GM19372 (cell line): ENCODE measurements at regions not wholly inside any gene's neighbourhood (a gene's known extent, or its start where the extent isn't known, plus 50 kb on each side); places are given as distances from the start of the nearest gene placed in this dataset.
"Not testable (repeated sequence)": the region's sequence is repeated elsewhere in the genome, so short reads cannot be mapped to it uniquely, and the experiment has no call there.

ENCODE experiments used
- ATAC-seq: cut with Tn5 transposase; IDR thresholded peaks from one replicate; pipeline ENCODE4 v1.9.1; 2021; ENCODE audit warnings: mild to moderate bottlenecking, low read depth, moderate library complexity; ENCODE audit not compliant: unreplicated experiment

DNA sequence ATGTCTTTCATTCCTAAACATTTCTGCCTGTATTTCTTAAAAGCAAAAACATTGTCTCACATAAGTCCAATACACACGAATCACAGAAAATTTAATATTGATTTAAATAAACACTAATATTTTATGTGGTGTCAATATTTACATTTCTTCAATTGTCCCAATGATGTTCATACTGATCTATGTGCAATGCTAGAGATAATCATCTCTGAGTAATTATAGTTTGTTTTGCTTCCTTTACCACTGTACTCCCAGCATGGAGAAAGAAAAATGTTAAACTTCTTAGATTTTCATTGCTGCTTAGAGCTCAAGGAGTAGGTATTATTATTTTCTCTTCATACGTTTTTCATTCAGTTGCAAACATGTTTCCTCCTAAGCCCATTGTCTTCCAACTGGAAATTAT, 434.2 kb upstream of the PRR20A start:
- ATAC-seq = no peak

DNA sequence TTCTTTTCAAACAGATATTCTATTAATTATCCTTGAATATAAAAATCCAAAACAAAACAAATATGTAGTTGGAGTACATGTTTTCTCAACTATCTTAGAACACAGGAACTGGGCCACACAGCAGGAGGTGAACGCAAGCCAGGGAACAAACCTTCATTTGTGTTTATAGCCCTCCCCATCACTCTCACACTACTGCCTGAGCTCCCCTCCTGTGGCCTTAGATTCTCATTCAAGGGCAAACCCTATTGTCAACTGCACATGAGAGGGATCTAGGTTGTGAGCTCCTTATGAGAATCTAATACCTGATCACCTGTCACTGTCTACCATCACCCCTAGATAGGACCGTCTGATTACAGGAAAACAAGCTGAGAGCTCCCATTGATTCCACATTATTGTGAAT, 427.1 kb upstream of the PRR20A start:
- no peak for ATAC-seq

DNA sequence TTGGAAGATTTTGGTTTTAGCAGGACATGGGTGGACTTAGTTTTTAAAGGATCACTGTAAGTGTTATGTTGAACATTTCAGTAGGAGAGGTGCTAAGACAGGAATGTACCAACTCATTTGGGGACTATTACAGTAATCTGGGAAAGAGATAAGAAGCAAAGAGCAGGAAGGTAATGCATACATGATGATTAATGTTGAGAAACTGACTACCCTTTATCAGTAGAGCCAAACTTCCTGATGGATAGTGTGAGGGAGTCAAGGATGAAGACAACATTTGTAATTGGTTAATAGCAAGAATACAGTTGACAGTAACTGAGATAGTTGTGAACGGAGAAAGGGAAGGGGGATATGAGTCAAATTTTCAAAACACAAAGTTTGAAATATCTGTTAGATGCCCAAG, 421.9 kb upstream of the PRR20A start:
- ATAC-seq = no peak

DNA sequence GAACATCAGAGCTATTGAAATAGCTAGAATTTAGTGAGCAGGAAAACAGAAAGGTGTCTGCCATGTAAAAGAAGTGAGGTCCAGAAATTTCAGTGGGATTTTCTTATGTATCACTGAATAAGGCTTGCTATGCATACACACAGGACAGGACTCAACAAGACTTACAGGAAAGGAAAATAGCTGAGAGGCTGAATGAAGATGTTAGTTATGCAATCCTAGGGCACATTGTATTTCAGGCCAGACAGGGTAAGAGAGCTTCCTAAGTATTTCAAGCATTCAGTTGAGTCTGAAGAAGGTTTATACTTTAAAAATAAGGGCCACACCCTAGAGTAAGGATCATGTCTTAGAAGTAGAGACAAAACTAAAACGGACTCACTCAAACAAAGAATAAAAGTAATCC, 419.9 kb upstream of the PRR20A start:
- ATAC-seq = no peak

DNA sequence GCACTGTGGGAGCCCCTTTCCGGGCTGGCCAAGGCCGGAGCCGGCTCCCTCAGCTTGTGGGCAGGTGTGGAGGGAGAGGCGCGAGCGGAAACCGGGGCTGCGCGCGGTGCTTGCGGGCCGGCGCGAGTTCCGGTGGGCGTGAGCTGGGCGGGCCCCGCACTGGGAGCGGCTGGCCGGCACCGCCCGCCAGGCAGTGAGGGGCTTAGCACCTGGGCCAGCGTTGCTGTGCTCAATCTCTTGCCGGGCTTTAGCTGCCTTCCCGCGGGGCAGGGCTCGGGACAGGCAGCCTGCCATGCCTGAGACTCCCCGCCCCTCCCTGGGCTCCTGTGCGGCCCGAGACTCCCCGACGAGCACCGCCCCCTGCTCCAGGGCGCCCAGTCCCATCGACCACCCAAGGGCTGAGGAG, 405.2 kb upstream of the PRR20A start:
- no peak for ATAC-seq

DNA sequence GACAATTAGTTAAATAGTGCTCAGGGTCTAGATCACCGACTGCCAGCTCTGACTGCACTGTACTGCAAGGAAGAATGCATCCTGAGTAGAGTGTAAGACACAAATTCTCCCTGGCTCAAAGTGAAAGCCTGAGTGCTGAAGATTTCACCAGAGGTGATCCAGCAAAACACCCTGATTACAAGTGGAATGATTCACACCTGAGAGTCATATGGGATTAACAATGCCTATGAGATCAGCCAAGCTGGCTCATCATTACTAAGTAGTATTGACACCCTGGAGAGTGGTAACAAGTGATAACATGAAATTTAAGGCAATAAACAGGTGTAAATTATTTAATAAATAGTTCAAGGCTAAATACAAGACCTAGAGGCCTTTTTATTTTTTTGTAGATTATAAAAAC, 403.8 kb upstream of the PRR20A start:
- no peak for ATAC-seq

DNA sequence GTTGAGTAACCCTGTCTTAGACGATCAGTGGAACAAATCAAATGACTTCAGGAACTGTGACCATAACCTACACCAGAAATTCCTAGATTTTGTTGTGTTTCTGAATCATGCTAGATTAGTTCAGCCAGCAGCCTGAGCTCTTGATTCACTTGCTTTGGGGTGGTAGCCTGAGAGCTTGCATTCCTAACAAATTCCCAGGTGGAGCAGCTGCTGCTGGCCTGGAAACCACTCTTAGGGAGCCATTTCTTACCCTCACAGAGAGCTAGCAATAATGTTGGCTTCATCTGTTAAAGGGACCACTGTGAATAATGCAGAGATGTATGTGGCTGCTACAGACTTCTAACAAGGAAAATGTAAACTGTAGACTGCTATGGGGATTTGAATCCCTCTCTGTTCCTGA, 388.1 kb upstream of the PRR20A start:
- ATAC-seq = no peak

DNA sequence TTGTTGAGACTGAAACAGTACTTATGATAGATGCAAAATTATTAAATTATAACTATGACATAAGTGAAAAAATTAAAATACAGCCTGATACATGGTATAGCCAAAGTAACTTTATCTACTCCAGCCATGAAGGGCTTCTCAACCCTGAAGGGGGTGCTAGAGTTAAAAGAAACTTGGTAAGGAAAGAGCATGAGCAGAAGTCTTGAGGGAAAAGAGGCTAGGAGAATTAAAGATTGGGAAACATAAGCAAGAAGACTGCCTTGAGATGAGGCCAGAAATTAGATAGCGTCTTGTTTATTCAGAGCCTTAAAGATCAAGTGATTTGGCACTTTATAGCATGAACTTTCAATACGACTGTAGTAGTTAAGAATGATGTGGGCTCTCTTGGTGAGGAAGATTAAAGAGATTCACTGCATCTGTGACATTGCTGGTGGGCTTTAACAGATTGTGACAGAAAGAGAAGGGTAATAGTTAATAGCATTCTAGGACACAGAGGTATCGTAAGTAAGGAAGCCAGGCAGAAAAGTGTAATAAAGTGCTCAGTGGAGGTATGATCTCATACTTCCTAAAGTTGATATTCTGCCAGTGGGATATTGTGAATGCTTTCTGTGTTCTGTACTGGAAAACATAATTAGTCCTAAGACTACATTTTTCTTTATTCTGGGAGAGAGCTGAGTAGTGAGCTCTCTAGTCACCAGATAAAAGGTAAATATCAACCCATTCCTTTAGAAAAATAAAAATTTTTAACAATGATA, 385.4 kb upstream of the PRR20A start:
- ATAC-seq = no peak

DNA sequence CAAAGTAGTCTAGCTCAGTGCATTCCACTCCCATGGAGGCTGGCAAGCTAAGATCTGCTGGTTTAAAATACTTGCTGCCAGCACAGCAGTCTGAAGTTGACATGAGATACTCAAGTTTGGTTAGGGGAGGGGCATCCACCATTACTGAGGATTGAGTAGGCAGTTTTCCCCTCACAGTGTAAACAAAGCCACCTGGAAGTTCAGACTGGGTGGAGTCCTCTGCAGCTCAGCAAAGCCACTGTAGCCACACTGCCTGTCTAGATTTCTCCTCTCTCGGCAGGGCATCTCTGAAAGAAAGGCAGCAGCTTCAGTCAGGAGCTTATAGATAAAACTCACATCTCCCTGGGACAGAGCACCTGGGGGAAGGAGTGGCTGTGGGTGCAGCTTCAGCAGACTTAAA, 377.4 kb upstream of the PRR20A start:
- not testable (repeated sequence) for ATAC-seq

DNA sequence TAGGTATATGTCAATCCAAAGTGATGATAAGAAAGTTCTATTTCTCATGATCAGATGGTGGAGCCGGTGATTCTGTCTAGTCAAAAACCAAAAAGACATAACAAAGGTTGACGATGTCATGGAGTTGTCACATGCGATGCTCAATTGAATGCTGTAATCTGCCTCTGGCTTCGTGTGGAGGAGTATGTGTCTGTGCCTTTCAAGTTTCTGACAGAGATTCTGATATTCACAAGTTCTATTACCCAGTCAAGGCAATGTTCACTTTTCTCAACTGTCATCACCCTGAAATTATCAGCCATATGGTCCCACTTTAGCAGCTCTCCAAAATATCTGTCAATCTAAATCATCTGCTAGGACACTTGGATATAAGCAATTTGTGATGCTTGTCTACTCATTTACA, 367.6 kb upstream of the PRR20A start:
- ATAC-seq = no peak

DNA sequence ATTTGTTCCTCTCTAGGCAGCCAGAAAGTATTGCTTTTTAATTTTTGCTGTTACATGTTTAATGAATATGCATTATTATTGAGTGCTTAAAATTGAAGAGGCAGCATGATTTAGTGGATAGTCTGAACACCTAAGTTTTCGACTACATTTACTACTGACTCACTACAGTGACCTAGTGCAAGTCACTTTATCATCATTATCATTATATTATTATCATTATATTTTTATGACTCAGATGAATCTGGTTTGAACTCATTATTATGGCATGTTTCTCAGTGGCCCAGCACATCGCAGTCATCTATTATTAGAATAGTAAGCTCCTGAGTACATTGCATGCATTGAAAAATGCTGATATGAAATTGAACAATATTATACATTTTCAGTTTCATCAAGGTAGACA, 351.2 kb upstream of the PRR20A start:
- ATAC-seq = no peak

DNA sequence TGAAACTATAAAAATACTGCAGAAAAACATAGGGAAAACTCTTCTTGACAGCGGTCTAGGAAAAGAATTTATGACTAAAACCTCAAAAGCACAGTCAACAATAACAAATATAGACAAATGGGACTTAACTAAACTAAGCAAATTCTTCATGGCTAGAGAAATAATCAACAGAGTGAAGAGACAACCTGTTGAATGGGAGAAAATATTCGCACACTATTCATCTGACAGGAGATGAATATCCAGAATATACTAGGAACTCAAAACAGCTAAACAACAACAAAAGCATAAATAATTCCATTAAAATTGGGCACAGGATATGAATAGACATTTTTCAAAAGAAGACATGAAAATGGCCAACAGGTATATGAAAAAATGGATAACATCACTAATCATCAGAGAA, 303.6 kb upstream of the PRR20A start:
- ATAC-seq = no peak

DNA sequence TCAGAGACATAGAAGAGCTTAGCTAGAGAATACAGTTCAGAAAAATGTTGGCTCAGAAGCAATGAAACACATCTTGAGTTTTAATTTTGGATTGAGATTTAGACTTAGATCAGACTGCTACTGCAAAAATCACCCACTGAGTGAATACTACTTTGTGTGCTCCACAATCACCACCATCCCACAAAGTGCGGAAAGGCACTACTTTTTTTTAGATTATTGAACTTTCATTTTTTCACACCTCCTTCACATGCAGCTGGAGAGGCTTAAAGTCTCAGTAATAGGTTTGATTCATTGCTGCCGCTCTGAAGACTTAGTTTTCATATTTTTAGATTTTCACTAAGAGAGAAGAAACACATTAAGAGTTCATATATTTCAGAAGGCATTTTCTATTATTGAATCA, 289.9 kb upstream of the PRR20A start:
- ATAC-seq = no peak

DNA sequence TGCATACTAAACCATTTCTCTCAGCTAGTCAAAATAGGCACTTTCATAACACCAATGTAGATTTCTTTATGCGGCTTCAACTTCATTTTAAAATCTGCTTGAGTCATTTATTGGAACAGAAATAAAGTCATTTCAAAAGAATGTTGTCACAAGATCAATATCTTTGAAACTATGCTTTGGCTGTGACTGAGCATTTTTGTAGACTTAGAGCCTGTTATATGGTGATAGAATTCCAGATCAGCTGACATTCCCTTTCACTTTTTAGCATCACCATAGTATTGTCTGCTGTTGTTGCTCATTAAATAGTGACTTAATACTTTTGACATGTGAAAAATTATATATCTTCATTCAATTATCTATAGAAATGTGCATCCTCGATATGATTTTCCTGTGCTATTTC, 279.2 kb upstream of the PRR20A start:
- ATAC-seq = no peak

DNA sequence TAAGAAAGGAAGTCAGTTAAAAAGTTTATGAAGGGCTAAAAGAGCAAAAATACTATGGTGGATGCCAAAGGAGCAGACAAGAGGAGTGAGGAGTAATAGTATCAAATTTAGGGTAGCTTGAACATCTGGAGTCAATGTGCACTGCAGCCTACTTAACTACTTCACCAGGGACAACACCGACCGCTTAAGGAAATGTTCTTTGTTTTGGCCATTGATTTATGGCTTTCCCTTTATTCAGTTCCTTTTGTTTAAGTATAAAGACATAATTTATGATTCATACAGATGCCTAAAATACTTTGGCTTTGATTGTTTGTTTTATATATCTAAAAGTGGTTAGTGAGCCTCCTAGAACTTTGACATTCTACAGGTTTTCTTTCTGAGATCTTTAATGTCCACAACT, 276.3 kb upstream of the PRR20A start:
- no peak for ATAC-seq

DNA sequence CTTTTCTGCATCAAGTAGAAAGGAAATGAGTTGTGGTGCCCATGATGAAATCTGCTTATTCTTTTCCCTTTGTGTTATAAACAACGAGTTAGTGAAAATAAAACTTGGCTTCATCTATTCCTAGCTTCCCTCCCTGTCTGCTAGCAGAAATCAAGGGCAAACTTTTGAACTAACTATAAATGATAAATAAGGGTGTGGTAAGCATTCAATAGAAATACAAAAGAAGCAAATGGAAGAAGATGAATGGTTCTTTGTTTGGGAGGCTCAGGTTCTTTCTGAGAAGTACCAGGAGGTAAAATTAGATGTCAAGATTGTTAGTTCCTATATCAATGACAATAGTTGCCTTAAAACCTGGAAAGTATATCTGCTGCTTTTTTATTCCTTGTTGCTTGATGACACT, 275.3 kb upstream of the PRR20A start:
- no peak for ATAC-seq

DNA sequence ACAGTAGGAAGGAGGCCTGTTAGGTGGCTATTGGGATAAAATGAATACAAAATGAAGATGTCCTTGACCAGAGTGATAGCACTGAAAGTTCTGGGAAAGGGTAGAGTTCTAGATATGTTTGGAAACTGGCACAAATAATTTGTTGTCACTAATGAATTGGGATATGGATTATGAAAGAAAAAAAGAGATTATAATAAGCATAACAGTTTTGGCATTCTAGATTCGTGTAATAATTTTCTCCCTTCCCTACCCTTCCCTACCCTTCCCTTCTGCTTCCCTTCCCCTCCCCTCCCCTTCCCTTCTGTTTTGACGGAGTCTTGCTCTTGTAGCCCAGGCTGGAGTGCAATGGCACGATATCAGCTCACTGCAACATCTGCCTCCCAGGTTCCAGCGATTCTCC, 271.0 kb upstream of the PRR20A start:
- ATAC-seq = no peak

DNA sequence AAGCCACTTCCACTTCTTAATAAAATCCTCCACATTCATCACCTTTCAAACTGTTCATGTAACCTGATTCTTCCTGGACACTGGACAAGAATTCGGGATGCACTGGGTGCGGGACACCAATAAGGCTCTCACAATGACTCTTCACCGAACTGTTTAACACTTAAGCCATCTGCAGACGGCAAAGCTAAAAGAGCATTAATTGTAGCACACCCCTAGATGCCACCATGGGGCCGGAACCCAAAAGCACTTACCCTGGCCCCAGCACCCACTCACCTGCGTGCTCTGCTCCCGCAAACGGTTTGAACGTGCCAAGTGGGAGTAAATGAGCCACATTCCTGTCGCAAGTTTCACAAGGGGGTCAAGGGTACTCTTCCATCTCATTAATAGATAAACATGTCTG, 254.3 kb upstream of the PRR20A start:
- ATAC-seq = no peak

DNA sequence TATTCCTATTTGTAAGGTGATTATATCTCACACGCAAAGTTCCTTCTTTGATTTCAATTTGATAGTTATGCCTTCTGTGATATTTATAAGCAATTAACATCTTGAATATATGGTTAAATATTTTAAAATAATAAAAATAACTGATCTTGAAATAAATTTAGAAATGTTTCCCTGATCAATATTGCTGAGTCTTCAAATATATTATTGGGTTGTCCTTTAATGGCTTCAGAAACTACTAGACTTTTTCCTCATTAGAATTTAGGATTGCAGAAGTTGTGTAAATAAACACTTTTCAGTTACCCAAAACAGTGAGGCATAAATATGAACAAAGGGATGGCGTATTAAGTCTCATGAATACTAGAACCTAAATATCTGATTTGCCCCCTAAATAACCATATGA, 252.3 kb upstream of the PRR20A start:
- ATAC-seq = no peak

DNA sequence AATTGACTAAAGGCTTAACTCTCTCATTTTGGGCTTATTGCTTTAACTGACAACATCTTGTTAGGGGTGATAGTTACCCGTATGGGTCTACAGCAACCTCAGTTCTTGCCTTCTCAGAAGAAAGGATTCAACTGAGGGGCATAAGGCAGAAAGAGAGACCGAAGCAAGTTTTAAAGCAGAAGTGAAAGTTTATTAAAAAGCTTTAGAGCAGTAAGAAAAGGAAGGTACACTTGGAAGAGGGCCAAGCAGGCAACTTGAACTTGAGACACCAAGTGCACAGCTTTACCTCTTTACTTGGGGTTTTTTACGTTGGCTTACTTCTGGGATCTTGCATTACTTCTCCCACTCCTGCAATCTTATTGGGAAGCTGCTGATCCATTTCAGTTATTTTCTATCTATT, 246.9 kb upstream of the PRR20A start:
- no peak for ATAC-seq

DNA sequence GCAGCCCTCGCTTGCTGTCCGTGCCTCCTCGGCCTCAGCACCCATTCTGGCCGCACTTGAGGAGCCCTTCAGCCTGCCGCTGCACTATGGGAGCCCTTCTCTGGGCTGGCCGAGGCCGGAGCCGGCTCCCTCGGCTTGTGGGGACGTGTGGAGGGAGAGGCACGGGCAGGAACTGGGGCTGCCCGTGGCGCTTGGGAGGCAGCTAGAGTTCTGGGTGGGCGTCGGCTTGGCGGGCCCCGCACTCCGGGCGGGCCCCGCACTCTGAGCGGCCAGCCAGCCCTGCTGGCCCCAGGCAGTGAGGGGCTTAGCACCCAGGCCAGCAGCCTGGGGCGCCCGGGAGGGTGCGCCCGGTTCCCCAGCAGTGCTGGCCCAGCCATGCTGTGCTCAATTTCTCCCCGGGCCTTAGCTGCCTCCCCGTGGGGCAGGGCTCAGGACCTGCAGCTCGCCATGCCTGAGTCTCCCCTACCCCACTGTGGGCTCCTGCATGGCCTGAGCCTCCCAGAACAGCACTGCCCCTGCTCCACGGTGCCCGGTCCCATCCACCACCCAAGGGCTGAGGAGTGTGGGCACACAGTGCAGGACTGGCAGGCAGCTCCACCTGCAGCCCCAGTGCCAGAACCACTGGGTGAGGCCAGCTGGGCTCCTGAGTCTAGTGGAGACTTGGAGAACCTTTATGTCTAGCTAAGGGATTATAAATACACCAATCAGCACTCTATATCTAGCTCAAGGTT, 240.0 kb upstream of the PRR20A start:
- ATAC-seq = no peak

DNA sequence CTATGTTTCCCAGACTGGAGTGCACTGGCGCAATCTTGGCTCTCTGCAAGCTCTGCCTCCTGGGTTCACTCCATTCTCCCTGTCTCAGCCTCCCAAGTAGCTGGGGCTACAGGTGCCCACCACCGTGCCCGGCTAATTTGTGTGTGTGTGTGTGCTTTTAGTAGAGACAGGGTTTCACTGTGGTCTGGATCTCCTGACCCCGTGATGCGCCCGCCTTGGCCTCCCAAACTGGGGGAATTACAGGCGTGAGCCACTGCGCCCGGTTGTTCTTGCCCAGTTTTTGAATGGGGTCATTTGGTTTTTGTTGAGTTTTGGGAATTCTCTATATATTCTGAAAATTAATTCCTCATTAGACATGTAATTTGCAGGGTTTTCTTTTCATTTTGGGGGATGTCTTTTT, 238.4 kb upstream of the PRR20A start:
- no peak for ATAC-seq
